ENCODE measurements at regions not wholly inside any gene's neighbourhood (a gene's known extent, or its start where the extent isn't known, plus 50 kb on each side); places are given as distances from the start of the nearest gene placed in this dataset.

DNA sequence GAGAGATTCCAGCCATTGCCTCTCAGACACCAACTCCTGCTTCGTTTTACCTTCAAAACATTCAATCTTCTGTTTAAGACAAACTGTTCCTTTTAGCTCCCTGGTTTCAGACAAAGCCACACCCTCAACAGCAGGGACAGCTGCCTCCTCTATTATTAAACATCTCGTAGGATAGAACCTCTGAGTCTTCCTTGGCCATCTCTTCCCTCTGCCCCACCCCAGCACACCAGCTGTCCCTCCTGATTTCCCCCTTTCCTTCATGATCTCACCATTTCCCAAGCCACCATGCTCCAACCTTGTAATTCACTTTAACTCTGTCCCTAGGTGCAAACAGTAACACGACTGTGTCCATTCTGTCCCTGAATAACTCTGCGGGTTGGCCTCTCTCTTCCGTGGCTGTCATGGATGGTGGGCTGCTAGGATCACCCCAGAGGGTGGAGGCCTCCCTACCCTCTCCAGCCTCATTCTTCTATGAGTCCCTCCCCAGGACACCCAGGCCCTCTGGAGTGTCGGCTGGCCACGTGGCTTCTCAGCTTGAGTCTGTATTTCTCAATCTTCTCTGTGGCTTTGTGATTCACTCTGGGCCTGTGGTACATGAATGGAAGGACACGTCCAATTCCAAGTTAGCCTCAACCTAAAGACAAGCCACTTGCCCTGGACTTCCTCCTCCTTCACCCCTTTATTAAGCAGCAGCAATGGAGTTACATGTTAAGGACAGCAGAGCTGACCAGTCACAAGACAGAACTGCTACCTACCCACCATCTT lies 349.9 kb downstream of the FBXW7 start:
- no peak for TF ChIP-seq EZH2phosphoT487 (IDR thresholded peaks at IDR 0.05; ENCODE audit: borderline replicate concordance, low read length)
- TF ChIP-seq, protein P1, sequence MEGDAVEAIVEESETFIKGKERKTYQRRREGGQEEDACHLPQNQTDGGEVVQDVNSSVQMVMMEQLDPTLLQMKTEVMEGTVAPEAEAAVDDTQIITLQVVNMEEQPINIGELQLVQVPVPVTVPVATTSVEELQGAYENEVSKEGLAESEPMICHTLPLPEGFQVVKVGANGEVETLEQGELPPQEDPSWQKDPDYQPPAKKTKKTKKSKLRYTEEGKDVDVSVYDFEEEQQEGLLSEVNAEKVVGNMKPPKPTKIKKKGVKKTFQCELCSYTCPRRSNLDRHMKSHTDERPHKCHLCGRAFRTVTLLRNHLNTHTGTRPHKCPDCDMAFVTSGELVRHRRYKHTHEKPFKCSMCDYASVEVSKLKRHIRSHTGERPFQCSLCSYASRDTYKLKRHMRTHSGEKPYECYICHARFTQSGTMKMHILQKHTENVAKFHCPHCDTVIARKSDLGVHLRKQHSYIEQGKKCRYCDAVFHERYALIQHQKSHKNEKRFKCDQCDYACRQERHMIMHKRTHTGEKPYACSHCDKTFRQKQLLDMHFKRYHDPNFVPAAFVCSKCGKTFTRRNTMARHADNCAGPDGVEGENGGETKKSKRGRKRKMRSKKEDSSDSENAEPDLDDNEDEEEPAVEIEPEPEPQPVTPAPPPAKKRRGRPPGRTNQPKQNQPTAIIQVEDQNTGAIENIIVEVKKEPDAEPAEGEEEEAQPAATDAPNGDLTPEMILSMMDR (conservative IDR thresholded peaks at IDR 0.05; ENCODE audit: low read depth, low read length) = no peak
- TF ChIP-seq EZH2 (IDR thresholded peaks at IDR 0.05; ENCODE audit: low read length, unreplicated experiment) = no peak

All from PC-3 (cell line).